H9 (cell line): ENCODE measurements at regions not wholly inside any gene's neighbourhood (a gene's known extent, or its start where the extent isn't known, plus 50 kb on each side); places are given as distances from the start of the nearest gene placed in this dataset.

Source experiments
- DNase-seq: peaks from one replicate; pipeline ENCODE4 v3.0.0-alpha.2; 2017
- H2AFZ ChIP-seq: one replicate; pipeline ENCODE4 v1.6.1; 2013; ENCODE audit warnings: mild to moderate bottlenecking, low read length, control low read depth, moderate library complexity
- H2AK5ac ChIP-seq: 2 replicates; pipeline ENCODE4 v1.6.1; 2013; ENCODE audit warnings: low read length, control low read depth, mixed read lengths; ENCODE audit not compliant: insufficient read length
- H2BK120ac ChIP-seq: one replicate; pipeline ENCODE4 v1.6.1; 2013; ENCODE audit warnings: low read depth, mild to moderate bottlenecking, low read length, control low read depth, inconsistent platforms; ENCODE audit not compliant: poor library complexity, severe bottlenecking
- H2BK12ac ChIP-seq: 2 replicates; pipeline ENCODE4 v1.6.1; 2013; ENCODE audit warnings: low read length, control low read depth, mixed read lengths, low read depth; ENCODE audit not compliant: insufficient read length
- H2BK15ac ChIP-seq: 2 replicates; pipeline ENCODE4 v1.6.1; 2013; ENCODE audit warnings: low read depth, low read length, control low read depth
- H2BK20ac ChIP-seq: one replicate; pipeline ENCODE4 v1.6.1; 2013; ENCODE audit warnings: low read depth, mild to moderate bottlenecking, low read length, control low read depth, inconsistent platforms; ENCODE audit not compliant: poor library complexity, severe bottlenecking
- H2BK5ac ChIP-seq: 2 replicates; pipeline ENCODE4 v1.6.1; 2013; ENCODE audit warnings: low read length, control low read depth, mixed read lengths; ENCODE audit not compliant: insufficient read length
- H3K14ac ChIP-seq: 2 replicates; pipeline ENCODE4 v1.6.1; 2013; ENCODE audit warnings: low read length, control low read depth; ENCODE audit not compliant: insufficient read depth
- H3K18ac ChIP-seq: 2 replicates; pipeline ENCODE4 v1.6.1; 2013; ENCODE audit warnings: low read depth, mild to moderate bottlenecking, mixed read lengths, low read length, control low read depth; ENCODE audit not compliant: insufficient read length
- H3K23ac ChIP-seq: 2 replicates; pipeline ENCODE4 v1.6.1; 2013; ENCODE audit warnings: low read length, control low read depth, mixed read lengths, low read depth; ENCODE audit not compliant: insufficient read length
- H3K23me2 ChIP-seq: 2 replicates; pipeline ENCODE4 v1.6.1; 2013; ENCODE audit warnings: low read depth, mild to moderate bottlenecking, mixed read lengths, low read length, control low read depth; ENCODE audit not compliant: insufficient read length, poor library complexity, severe bottlenecking
- H3K27ac ChIP-seq: 2 replicates; pipeline ENCODE4 v1.5.1; 2013; ENCODE audit warnings: low read length, control low read depth, mixed read lengths, low read depth; ENCODE audit not compliant: insufficient read length
- H3K27me3 ChIP-seq: 2 replicates; pipeline ENCODE4 v1.6.1; 2013; ENCODE audit warnings: low read length, control low read depth, inconsistent platforms; ENCODE audit not compliant: insufficient read depth
- H3K4ac ChIP-seq: 2 replicates; pipeline ENCODE4 v1.6.1; 2013; ENCODE audit warnings: low read depth, mild to moderate bottlenecking, control low read depth, inconsistent platforms, low read length, moderate library complexity
- H3K4me1 ChIP-seq: 2 replicates; pipeline ENCODE4 v1.6.1; 2013; ENCODE audit warnings: low read length, control low read depth, inconsistent platforms; ENCODE audit not compliant: insufficient read depth
- H3K4me2 ChIP-seq: 2 replicates; pipeline ENCODE4 v1.6.1; 2013; ENCODE audit warnings: low read length, control low read depth, mixed read lengths; ENCODE audit not compliant: insufficient read length, insufficient read depth
- H3K56ac ChIP-seq: 2 replicates; pipeline ENCODE4 v1.6.1; 2013; ENCODE audit warnings: low read depth, mild to moderate bottlenecking, mixed read lengths, low read length, control low read depth; ENCODE audit not compliant: insufficient read length
- H3K79me1 ChIP-seq: 2 replicates; pipeline ENCODE4 v1.6.1; 2013; ENCODE audit warnings: low read depth, mild to moderate bottlenecking, moderate library complexity, low read length, control low read depth, inconsistent platforms; ENCODE audit not compliant: insufficient read depth, poor library complexity, severe bottlenecking
- H3K79me2 ChIP-seq: 2 replicates; pipeline ENCODE4 v1.6.1; 2013; ENCODE audit warnings: low read length, control low read depth, inconsistent platforms; ENCODE audit not compliant: insufficient read depth
- H3K9ac ChIP-seq: 2 replicates; pipeline ENCODE4 v1.6.1; 2013; ENCODE audit warnings: low read length, control low read depth, mixed read lengths; ENCODE audit not compliant: insufficient read length; ENCODE audit errors: extremely low read depth
- H3K9me3 ChIP-seq: one replicate; pipeline ENCODE4 v1.6.1; 2013; ENCODE audit warnings: low read depth, low read length, inconsistent platforms; ENCODE audit not compliant: control insufficient read depth
- H3T11ph ChIP-seq: one replicate; pipeline ENCODE4 v1.6.1; 2013; ENCODE audit warnings: mild to moderate bottlenecking, low read length, control low read depth, inconsistent platforms
- H4K20me1 ChIP-seq: one replicate; pipeline ENCODE4 v1.6.1; 2013; ENCODE audit not compliant: control insufficient read depth, insufficient read length, insufficient read depth
- H4K5ac ChIP-seq: 2 replicates; pipeline ENCODE4 v1.6.1; 2013; ENCODE audit warnings: low read depth, mild to moderate bottlenecking, mixed read lengths, low read length, control low read depth; ENCODE audit not compliant: insufficient read length
- H4K8ac ChIP-seq: replicated peaks from 2 replicates; pipeline ENCODE4 v1.6.1; 2013; ENCODE audit warnings: low read length, control low read depth, mixed read lengths, low read depth; ENCODE audit not compliant: insufficient read length
- H4K91ac ChIP-seq: 2 replicates; pipeline ENCODE4 v1.6.1; 2013; ENCODE audit warnings: low read depth, mild to moderate bottlenecking, moderate library complexity, mixed read lengths, low read length, control low read depth; ENCODE audit not compliant: insufficient read length
- H3K27ac Mint-ChIP-seq, 3 experiments: 2 replicates in 2 of 3; 3 replicates in 1 of 3; pipeline ENCODE4 v1.8.0; 2020 to 2021; ENCODE audit warnings: mixed read lengths in 3 of 3, mild to moderate bottlenecking in 1 of 3, moderate library complexity in 1 of 3
- H3K27me3 Mint-ChIP-seq: 2 replicates; pipeline ENCODE4 v1.8.0; 2021; ENCODE audit warnings: low read depth, mild to moderate bottlenecking, moderate library complexity, mixed read lengths
- H3K36me3 Mint-ChIP-seq, 3 experiments: 2 replicates in 2 of 3; 3 replicates in 1 of 3; pipeline ENCODE4 v1.8.0; 2020 to 2021; ENCODE audit warnings: low read depth in 3 of 3, mixed read lengths in 3 of 3; ENCODE audit not compliant: insufficient read depth in 1 of 3
- H3K4me1 Mint-ChIP-seq, 2 experiments: 2 replicates each; pipeline ENCODE4 v1.8.0; 2020; ENCODE audit warnings: mixed read lengths in 2 of 2
- H3K4me3 Mint-ChIP-seq, 2 experiments: 2 replicates in 1 of 2; 3 replicates in 1 of 2; pipeline ENCODE4 v1.8.0; 2020 to 2021; ENCODE audit warnings: mild to moderate bottlenecking in 2 of 2, mixed read lengths in 2 of 2, moderate library complexity in 1 of 2
- H3K9me3 Mint-ChIP-seq, 2 experiments: 2 replicates in 1 of 2; 3 replicates in 1 of 2; pipeline ENCODE4 v1.8.0; 2020; ENCODE audit warnings: mild to moderate bottlenecking in 2 of 2, mixed read lengths in 2 of 2, moderate library complexity in 1 of 2
- WGBS: extraction: QIAGEN DNeasy Blood & Tissue Kit; methylation state at CpG from one replicate; pipeline ENCODE4 v1.1.7; 2013; ENCODE audit warnings: missing lambda C conversion rate, low lambda C conversion rate, mixed read lengths; ENCODE audit not compliant: insufficient read length; ENCODE audit errors: extremely low coverage; 5-methylcytosine and 5-hydroxymethylcytosine counted together
- TF ChIP-seq, protein P1 (sequence below): fragments of 200-600 bp; sonication (generic); conservative IDR thresholded peaks from 3 replicates; pipeline ENCODE4 v1.8.0; 2021; ENCODE audit warnings: antibody characterized with exemption, mild to moderate bottlenecking

DNA sequence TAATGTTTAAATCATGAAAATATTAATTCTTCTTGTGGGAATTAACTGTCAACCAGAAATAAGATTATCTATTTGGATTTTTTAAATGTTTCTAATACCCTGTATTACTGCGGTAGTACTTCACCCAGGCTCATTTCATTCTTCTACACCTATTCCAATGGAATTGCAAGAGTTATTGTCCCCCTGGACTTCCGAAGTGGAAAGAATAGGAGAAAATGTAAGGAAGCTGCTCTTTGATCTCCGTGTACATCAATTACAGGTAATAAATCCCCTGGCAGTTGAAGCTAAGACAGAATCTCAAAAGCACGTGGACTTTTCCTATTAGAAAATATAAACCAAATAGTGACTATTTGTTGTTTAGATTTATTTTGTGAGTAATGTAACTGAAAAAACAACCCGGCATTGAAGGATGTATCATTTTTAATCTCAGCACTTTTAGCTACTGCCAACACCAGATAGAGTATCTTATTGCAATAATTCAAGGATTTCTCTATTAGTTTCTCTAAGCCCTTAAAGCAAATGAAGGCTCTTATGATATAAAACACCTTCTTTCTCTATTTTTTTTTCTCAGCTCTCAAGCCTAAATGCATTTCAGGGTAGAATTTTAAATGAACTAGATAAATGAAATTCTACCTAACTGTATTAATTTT, 77.3 kb downstream of the MZT1 start:
- Histone ChIP-seq H4K20me1 (no peaks in the 10 kb centered on the region), H3K4me2 (no peak overlapping the region), H3K23me2 (no peaks in the 10 kb centered on the region), H4K8ac (no peak overlapping the region), H4K91ac (no peak overlapping the region), H3K27me3 (no peaks in the 10 kb centered on the region), H3K79me1 (no peaks in the 10 kb centered on the region), H2BK15ac (no peak overlapping the region), H2BK20ac (no peak overlapping the region), H3K56ac (no peak overlapping the region), H3T11ph (no peak overlapping the region), H3K9ac (no peak overlapping the region), H2BK120ac (no peak overlapping the region), H3K27ac (no peak overlapping the region), H3K79me2 (no peaks in the 10 kb centered on the region), H2AK5ac (no peak overlapping the region), H2AFZ (no peak overlapping the region), H4K5ac (no peak overlapping the region), H3K18ac (no peak overlapping the region), H2BK5ac (no peak overlapping the region), H3K9me3 (no peaks in the 10 kb centered on the region), H3K4ac (no peak overlapping the region), H2BK12ac (no peak overlapping the region), H3K23ac (no peak overlapping the region), H3K14ac (no peak overlapping the region), H3K4me1 (no peaks in the 10 kb centered on the region)
- Mint-ChIP-seq H3K9me3 (no peaks in the 10 kb centered on the region), H3K36me3 (no peaks in the 10 kb centered on the region), H3K27me3 (no peaks in the 10 kb centered on the region), H3K4me3 (no peak overlapping the region), H3K27ac (no peak overlapping the region), H3K4me1 (peaks cover 4 to 8% of the 10 kb centered on the region in 2 experiments; a peak in 3 of 4 replicates)
- TF ChIP-seq, protein P1, sequence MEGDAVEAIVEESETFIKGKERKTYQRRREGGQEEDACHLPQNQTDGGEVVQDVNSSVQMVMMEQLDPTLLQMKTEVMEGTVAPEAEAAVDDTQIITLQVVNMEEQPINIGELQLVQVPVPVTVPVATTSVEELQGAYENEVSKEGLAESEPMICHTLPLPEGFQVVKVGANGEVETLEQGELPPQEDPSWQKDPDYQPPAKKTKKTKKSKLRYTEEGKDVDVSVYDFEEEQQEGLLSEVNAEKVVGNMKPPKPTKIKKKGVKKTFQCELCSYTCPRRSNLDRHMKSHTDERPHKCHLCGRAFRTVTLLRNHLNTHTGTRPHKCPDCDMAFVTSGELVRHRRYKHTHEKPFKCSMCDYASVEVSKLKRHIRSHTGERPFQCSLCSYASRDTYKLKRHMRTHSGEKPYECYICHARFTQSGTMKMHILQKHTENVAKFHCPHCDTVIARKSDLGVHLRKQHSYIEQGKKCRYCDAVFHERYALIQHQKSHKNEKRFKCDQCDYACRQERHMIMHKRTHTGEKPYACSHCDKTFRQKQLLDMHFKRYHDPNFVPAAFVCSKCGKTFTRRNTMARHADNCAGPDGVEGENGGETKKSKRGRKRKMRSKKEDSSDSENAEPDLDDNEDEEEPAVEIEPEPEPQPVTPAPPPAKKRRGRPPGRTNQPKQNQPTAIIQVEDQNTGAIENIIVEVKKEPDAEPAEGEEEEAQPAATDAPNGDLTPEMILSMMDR = no peak
- no CpG with 5 or more reads among the region's 5 CpGs for WGBS
- DNase-seq = no peak
